ENCODE measurements at regions not wholly inside any gene's neighbourhood (a gene's known extent, or its start where the extent isn't known, plus 50 kb on each side); places are given as distances from the start of the nearest gene placed in this dataset.

- TF ChIP-seq SMC3 (IDR thresholded peaks at IDR 0.05; ENCODE audit: low read depth, low read length) (no peak), CHD1 (IDR thresholded peaks at IDR 0.05; ENCODE audit: low read depth, low read length) (no peak), USF2 (IDR thresholded peaks at IDR 0.05; ENCODE audit: low read depth, low read length) (no peak), POLR2A (IDR thresholded peaks at IDR 0.05; ENCODE audit: low read depth, low read length) (no peak), MAZ (IDR thresholded peaks at IDR 0.05; ENCODE audit: borderline replicate concordance, low read depth, low read length) (no peak), ELK1 (IDR thresholded peaks at IDR 0.05; ENCODE audit: borderline replicate concordance, low read depth, low read length) (no peak), FOS (IDR thresholded peaks at IDR 0.05; ENCODE audit: low read depth, low read length) (no peak), MXI1 (IDR thresholded peaks at IDR 0.05; ENCODE audit: borderline replicate concordance, low read depth, low read length) (no peak), CEBPB (IDR thresholded peaks at IDR 0.05; ENCODE audit: low read depth, low read length) (no peak), MAFK (IDR thresholded peaks at IDR 0.05; ENCODE audit: low read depth, low read length) (no peak), NFE2L2 (IDR thresholded peaks at IDR 0.05; ENCODE audit: low read depth, low read length) (no peak), BHLHE40 (IDR thresholded peaks at IDR 0.05; ENCODE audit: low read depth, low read length) (no peak), RFX5 (IDR thresholded peaks at IDR 0.05; ENCODE audit: low read depth, low read length) (no peak), RAD21 (IDR thresholded peaks at IDR 0.05; ENCODE audit: low read length) (no peak), CTCF (conservative IDR thresholded peaks at IDR 0.05; ENCODE audit: low read depth, low read length) (no peak), RCOR1 (IDR thresholded peaks at IDR 0.05; ENCODE audit: insufficient replicate concordance, low read length) (no peak)
- ChIA-PET CTCF (no interaction called here), POLR2A (ENCODE audit: unreplicated experiment) (no interaction called here)
- Histone ChIP-seq H3K9me1 (ENCODE audit: insufficient read depth, low read length) (no peaks in the 10 kb centered on the region), H3K56ac (ENCODE audit: extremely low read depth, insufficient read depth, low read length) (no peak overlapping the region), H3K9ac (ENCODE audit: low read depth, low read length) (no peak overlapping the region), H2AK9ac (replicated peaks; ENCODE audit: low read depth, low read length, poor library complexity) (no peak overlapping the region), H4K5ac (ENCODE audit: low read depth, low read length) (no peak overlapping the region), H2BK15ac (ENCODE audit: low read depth, low read length) (no peak overlapping the region), H4K91ac (ENCODE audit: insufficient read depth, low read depth, low read length) (no peak overlapping the region), H2BK20ac (ENCODE audit: low read depth, low read length) (no peak overlapping the region), H2BK120ac (ENCODE audit: low read depth, low read length) (no peak overlapping the region), H3K4me3 (ENCODE audit: insufficient read depth, low read depth, low read length) (no peak overlapping the region), H4K8ac (ENCODE audit: low read depth in 2 of 2, low read length in 2 of 2) (no peak overlapping the region), H3K4ac (ENCODE audit: low read depth, low read length) (no peak overlapping the region), H4K20me1 (ENCODE audit: insufficient read depth, low read length) (no peaks in the 10 kb centered on the region), H2BK5ac (ENCODE audit: low read depth, low read length, poor library complexity, severe bottlenecking) (no peak overlapping the region), H3K27me3 (ENCODE audit: control insufficient read depth, insufficient read depth, low read length) (peaks cover 18% of the 10 kb centered on the region; the same call in 1 of the 2 replicates), H3K27ac (ENCODE audit: insufficient read depth, low read length) (no peak overlapping the region), H3K23ac (ENCODE audit: low read depth, low read length) (no peak overlapping the region), H3K79me1 (ENCODE audit: low read depth in 1 of 2, low read length in 2 of 2) (no peaks in the 10 kb centered on the region), H2AFZ (replicated peaks; ENCODE audit: low read length, poor library complexity) (no peak overlapping the region), H3K4me2 (ENCODE audit: low read depth, low read length) (no peak overlapping the region), H3K9me3 (ENCODE audit: control insufficient read depth, insufficient read depth, low read length) (peaks cover 7% of the 10 kb centered on the region; the same call in 1 of the 2 replicates), H3K36me3 (ENCODE audit: control insufficient read depth, insufficient read depth, low read length) (no peaks in the 10 kb centered on the region), H3K4me1 (ENCODE audit: control insufficient read depth, insufficient read depth, low read length) (no peaks in the 10 kb centered on the region), H3K14ac (replicated peaks; ENCODE audit: low read depth, low read length) (no peak overlapping the region), H3K18ac (ENCODE audit: low read depth, low read length) (no peak overlapping the region), H2AK5ac (ENCODE audit: low read depth, low read length) (no peak overlapping the region)
- ATAC-seq (ENCODE audit: low read depth) (no peak), DNase-seq (no peak)
- WGBS, 2 experiments (ENCODE audit: extremely low coverage in 2 of 2, insufficient read length in 1 of 2), result 67% methylated on average over 1 of the region's 9 CpGs; no CpG with 5 or more reads in 1 of the 2 experiments
- no TSS peak for BruUV-seq (replicated peaks)
- intact Hi-C loops (cut with micrococcal nuclease) (no loop called here), dilution Hi-C loops (cut with HindIII; ENCODE audit: low sequenced_read_pairs, unreplicated experiment) (no loop called here), in situ Hi-C loops (cut with MboI; ENCODE audit: low sequenced_read_pairs) (no loop called here)
Measured at GRCh38 chr14:101216366-101217079, 313.0 kb upstream of the RTL1 start.
